IPS-NIHi11 (cell line): ENCODE measurements at regions not wholly inside any gene's neighbourhood (a gene's known extent, or its start where the extent isn't known, plus 50 kb on each side); places are given as distances from the start of the nearest gene placed in this dataset.
A peak's percentile ranks its signal among the peaks of the same experiment; 100 is the strongest.

Experiments used
- DNase-seq: peaks from one replicate; pipeline ENCODE4 v3.0.0; 2012; ENCODE audit warnings: mixed read lengths, low spot score

DNA sequence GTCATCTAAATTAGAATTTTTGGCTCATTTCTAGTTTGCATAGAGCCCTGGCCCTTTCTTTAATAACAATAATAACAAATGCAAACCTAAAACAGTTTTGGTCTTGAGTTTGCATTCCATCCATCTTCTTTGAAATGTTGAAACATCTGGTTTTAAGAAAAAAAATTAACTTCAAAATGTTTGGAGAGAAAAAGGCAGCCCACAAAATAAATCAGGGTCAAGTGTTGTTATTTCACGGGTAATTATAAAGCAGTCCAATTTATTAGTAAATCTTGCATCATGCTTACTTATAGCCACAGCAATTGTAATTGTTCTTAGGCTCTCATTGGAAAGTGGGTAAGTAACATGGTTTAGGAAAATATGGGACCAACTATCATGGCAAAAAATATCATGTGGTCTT, 247.0 kb upstream of the MEF2C start:
- no peak for DNase-seq

DNA sequence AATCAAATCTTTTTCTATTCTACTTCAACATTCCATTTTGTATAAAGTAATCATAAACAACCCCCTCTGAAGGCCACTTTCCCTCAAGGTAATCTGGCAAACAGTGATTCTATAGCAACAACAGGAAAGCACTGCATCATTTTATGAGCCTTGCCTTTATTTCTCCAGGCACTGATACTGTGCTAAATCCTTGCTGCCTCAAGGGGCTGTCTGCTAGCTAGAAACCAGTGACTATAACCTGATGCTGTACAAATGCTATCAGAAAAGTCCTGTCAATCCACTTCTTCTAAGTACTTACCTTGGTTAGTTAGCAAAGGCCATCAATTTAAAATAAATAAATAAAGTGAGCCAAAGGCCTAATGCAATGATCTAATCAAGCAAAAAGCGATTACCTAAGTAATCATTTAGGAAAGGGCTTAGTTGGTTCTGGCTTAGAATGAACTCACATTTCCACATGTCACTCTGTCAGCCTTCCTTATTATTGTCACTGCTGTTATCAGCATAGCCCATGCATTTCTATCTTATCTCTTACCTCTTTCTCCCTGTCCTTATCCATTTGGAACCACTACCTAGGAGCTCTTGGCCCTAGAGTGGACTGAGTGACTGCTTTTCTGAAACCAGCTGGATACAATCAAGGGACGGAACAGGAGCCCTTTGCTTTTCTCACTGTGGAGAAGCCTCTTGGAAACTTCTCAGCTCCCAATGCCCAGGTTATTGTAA, 246.1 kb upstream of the MEF2C start:
- no peak for DNase-seq

DNA sequence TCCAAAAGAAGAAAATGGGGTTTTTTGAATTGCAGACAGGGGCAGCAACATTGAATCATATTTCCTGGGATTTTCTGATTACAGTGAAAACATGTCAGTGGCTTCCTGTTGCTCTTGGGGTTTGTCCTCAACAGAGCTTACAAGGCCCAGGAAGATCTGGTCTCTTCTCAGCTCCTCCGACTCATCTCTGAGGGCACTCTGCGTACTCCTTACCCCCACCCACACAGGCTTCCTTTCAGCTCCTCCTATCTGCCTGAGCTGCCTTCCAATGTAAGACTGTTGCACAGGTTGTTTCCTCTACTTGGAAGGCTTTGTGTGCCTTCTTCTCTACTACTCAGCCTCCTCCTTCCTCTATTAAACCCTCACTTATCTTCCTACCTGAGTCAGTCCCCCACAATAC, 245.1 kb upstream of the MEF2C start:
- no peak for DNase-seq

DNA sequence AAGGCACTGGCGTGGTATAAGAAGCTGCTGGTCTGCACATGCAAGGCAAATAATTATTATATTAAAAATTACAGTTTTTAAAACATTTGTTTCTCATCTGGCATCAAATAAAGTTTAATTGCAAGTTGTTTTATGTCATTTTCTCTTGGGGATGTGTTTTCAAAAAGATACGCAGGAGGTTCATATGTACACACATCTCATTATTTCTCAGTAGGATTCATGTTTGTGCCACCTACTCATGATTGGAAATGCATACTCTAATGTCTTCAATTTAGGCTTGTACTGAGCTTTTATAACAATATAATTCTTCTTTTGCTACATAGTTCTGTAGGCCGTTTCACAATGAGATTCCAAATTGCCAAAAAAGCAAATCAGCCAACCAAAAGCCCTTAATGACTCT, 244.2 kb upstream of the MEF2C start:
- DNase-seq, result no peak

DNA sequence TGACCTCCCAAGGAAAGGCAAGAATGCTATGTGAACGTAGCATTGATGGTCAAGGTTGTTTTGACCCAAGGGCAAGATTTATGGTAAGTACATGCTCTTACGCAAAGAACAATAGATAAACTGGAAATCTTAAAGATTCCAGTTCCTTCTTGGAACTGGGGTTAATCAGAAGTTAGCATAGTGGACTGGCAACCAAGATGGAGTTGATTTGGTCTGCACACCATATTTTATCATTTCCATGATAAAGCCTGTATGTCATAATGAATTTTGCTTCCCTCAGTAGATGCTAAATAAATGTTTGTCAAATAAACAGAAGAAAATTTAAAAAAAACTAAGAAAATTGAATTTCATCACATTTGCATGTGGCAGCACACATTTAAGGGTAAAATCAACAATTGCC, 242.4 kb upstream of the MEF2C start:
- no peak for DNase-seq

DNA sequence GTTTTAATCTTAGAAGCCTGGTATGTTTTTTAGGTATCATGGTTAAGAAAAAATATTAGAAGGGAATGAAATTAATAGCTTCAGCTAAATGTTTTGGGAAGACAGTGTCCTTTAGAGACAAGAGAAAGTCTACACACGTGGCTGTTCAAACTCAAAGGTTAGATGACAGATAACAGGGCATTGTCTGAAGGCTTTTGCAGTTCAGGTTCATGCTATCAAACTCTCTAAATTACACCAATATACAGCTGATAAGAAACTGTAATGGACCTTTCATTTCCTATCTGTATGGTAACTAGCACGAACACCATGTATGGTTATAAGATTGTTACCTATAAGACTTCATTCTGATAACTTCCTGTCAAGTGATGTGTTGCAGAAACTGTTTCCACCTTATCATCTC, 240.6 kb upstream of the MEF2C start:
- DNase-seq, result no peak

DNA sequence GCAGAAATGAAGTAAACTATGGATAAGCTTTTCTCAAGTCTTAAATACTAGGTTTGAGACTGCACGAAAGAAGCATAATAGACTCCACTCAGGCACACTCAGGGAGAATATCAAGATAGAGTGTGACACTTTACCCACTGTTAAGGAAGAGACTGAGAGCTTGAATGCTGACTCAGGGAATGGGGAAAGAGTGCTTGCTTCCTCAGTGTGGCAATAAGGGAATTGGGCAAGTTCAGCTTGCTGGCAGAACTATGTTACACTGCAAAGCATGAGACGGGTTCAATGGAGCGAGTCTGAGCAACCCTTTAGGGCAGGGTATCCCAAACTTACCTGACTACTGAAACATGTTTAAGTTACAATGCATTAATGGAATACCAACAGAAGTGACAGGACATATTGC, 237.7 kb upstream of the MEF2C start:
- no peak for DNase-seq

DNA sequence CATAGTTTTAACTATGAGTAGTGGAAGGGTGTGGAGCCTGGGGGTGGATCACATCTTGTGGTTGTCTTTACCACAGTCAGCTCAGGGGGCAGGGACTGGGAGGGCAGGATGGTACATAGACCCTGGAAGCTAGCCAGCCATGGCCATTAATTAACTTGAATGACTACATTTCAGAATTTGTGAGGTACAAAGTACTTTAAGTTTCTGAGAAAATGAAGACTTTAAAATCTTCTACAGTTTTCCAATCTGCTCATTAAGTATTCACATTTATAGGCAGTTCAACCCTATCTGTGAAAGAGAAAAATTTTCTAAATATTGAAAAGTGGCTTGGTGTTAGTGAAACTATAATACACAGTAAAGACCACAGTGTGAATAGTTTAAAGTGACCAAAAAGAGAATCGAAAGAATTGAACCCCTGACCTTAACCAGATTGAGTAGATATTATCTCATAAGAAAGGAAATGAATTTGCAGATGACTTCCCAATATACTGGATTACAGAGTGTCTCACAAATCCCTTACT, 234.2 kb upstream of the MEF2C start:
- no peak for DNase-seq

DNA sequence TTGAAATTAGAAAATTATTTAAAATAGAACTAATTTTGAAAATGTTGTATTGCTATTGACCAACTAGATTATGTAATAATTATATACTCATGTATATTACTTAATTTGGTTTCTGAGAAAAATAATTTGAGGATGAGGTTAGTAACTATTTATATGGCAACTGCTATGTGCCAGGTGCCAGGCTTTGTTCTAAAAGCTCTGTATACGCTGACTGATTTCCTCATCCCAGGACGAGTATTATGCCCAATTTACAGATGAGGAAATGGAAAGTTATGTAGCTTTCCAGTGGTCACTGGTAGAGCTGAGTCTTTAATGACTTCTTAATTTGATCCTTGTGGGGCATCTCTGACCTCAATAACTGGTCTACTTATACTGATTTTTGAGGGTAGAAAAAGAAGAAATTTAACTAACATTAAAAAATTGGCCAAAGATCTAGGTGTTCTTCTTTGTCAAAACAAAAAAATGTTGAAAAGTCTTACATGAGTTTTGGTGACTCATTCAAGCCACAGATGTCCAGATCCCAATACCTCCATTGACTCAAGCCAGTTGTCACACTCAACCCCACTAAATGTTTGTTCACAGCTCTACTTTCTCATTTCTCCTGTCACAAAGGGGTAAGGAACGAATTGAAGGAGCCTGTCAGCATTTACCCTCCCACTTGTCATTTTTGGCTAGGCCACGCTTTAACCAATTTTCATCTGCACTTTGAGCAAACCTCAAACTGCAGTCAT, 228.1 kb upstream of the MEF2C start:
- no peak for DNase-seq

DNA sequence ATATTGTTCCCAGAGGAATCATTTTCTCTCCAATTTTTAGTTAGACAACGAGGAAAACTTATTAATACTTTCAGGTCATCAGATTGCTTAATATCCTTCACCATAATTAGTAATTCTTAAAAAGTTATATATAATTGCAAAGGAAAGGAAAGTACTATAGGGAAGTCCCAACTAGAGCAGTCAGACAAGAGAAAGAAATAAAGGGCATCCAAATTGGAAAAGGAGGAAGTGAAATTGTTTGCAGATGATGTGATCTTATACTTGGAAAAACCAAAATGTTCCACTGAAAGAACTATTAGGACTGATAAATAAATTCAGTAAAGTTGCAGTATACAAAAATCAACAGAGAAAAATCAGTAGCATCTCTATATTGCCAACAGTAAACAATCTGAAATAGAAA, 223.5 kb upstream of the MEF2C start:
- no peak for DNase-seq

DNA sequence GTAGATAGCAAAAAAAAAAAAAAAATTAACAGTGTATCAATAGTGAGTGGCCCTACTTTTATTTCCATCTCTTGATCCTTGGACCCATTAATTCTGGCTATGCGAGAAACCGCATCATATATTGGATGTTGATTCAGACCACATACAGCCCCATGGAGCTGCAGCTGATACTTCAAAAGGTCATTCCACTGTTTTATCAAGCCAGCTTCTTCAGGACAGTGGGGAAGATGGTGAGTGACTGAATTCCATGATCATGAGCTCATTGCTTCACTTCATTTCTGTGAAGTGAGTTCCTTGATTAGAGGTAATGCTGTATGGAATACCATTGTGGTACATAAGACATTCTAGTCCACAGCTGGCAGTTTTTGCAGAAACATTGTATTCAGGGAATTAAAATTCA, 222.9 kb upstream of the MEF2C start:
- DNase-seq, result no peak

DNA sequence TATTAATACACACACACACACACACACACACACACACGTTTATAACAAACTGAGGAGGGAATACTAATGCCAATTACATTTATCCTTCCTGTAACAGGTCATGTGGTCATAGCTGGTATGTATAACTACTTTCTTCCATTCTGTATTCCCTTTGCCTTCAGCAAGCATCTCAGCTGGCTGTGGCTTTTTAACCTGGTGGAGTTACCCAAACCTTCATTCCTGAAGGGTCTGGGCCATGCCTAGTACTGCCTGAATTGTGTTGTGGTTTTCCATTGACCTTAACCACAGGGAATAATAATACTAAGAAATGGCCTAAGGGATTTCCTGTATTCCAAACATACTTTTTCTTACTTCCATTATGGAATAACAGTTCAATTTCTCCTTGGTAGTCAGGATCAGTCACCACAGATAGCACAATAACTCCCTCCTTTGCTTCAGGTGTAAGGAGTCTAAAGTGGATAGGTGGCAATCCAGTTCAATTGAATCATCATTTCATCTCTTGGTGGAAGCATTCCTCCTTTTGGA, 222.2 kb upstream of the MEF2C start:
- DNase-seq, result no peak

DNA sequence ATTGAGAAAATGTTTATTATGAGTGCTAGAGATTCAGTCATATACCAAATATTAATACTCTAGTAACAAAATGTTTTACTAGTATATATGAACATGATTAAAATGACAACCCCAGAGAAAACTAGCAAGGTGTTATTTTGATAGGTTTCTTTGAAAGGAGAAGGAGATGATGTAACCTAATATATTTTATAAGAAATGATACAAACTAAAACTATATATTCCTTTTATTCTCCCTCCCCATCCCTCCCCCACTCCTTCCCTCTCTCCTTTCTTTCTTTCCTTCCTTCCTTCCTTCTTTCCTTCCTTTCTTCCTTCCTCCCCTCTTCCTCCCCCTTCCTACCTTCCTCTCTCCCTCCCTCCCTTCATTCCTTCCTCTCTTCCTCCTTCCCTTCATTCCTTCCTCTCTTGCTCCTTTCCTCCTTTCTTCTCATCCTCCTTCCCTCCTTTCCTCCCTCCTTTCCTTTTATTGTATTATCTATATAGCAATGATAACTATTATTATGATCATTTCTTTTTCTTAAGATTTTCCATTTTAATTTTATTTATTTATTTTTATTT, 215.3 kb upstream of the MEF2C start:
- DNase-seq, result no peak

DNA sequence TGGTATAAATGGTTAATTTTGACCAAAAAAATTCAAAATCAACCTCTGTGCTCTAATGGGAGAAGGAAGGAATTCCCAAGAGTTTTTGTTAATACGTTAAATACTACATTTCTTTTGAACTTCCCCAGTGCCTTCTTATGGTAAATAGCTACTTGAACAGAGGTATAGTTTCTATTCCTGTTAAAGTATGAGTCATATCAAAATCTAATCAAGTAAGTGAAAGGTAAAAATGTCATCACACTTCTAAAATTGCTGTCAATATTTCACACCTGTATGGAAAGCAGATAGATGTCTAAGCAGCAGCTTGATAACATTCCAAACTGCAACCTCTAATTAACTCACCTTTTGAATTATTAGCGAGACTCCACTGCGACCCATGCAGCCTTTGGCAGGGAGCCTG, 214.1 kb upstream of the MEF2C start:
- DNase-seq, result no peak

DNA sequence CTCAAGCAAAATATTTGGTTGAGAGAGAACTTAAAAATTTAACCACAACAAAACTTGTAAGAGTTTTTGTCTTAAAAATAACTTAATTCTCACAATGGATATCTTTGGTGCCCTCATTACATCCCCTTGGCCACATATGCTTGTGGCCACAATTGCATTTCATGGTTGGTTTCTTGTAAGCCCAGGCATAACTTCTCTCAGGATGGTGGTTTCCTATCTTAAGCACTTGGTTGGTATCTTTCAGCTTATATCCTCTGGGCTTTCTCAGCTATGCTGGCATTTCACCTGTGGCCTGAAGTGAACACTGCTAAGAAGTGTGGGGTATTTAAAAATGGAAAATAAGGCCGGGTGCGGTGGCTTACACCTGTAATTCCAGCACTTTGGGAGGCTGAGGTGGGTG, 212.4 kb upstream of the MEF2C start:
- no peak for DNase-seq

DNA sequence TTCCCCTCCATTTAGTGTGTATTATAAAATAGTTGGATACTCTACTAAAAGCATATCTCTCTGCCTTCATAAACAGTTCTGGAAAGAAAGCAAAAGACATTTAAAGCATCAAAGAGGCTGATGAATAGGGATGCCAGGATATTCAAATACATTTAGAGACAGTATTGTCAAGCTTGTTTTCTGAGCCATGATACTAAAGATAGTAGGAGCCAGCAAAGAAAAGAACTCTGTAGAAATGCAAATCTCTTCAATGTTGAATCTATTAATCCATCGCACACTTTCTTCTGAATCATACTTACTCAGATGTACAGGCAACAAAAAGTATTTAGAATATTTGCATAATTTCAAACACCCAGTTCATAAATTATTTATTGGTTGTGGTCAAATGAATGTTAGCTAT, 207.1 kb upstream of the MEF2C start:
- no peak for DNase-seq

DNA sequence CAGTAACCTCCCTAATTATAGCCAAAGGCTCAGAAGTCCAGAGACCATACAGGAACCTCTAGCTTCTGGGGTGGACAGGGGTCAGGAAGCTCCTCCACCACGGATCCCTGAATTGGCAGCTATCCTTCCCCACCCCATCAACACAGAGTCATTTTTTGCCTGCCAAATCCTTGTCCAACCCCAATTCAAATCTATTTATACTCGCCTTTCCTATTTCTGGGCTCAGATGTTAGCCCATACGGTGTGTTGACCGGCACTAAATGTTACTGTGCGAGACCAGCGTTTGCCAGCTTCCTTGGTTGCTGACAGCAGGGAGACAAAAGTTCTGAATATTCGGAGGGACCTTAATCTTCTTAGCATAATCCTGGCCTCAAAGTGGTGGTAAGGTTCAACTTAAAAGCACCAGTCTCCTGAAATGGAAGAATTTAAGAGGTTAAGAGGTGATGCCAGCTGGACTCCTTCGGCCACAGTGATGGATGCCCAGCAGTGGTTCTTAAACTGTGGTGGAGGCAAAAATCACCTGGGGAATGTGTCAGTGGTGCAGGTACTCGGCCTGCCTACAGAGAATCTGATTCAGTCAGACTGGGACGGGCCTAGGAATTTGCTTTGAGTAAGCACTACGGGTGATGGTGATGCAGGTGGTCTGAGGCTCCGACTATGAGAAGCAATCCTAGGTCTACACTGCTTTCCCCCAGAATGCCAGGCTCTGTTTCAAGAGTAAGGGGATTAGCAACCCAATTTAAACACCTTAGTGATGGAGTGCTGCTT, 204.8 kb upstream of the MEF2C start:
- peak; percentile 16 for DNase-seq

DNA sequence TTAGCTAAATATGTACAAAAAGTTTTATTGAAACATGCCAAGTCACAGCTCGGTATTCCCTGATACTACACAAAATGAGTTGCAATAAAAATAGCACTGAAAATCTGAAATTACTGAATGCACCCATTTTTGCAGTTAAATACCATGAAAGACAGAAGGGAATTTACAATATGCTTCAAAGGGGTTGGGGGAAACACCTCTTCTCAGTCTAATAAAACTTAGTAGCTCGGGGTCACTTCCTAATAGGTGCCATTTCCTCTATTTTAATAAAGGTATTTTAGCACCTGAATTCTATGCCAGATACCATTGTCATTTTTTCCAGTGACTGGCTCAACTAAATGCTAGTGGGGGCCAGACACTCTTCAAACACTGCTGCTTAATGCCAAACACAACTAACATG, 204.1 kb upstream of the MEF2C start:
- no peak for DNase-seq

DNA sequence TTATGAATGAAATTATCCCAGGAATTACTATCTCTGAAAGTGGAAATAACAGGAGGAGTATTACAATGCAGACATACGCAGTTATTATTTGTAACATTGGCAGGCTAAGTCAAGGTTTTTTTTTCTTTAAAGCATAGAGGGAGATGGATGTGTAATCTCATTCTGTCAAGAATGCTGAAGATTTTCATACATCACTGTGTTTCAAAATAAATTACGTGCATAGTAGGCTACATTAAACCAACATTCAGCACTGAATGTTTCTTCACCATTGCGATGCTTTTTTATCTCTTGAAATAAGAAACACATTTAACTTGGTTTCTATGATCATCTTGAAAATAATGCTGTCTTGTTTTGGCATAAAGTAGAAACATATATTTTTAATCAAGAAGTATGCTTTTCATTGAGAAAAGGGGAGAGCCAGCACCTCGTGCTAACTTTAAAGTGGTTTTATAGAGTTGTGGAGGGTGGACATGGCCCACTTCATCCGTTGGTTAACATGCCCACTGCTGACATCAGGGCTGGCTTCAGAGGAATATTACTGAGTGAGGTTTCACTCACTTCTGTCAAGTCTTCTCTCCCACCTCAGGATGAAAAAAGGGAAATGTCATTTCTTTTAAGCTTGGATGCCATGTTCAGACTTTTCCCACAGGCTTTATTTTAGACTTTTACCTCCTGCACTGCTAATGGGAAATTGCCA, 203.6 kb upstream of the MEF2C start:
- no peak for DNase-seq

DNA sequence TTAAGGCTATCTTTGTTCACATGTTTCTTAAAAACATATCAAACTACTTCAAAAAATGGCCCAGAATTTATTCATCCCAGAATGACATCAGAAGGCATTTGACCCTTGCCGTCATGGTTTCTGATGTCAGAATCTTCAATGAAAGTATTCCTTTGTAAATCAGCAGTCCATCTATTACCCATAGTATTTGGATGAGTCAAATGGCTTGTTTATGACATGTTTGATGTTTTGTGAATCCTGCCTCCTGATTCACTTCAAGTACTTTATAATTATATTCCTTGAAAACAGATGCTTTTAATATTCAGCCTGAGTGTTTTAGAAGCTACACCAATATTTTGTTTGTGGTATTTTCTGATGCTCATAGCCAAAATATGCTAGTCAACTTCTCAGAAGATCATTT, 200.8 kb upstream of the MEF2C start:
- no peak for DNase-seq

DNA sequence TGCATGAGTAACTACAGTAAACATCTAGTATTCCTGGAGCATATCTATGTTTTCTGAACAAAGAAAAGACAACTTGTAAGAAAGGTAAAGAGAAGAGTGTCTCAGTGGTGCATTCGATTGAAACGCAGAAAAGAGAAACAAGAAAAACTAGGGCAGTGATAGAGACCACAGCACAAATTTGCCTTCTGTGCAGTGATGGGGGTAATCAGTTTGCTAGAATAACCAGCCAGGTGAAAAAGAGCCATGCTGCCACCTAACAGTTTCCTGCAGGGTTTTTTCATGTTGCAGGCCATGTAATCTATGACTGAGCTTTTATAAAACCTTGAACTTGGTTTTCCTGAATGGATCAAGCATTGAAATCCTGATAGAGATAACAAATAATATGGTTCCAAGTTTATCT, 198.4 kb upstream of the MEF2C start:
- no peak for DNase-seq
